NOMO-1 (cell line): ENCODE measurements at regions not wholly inside any gene's neighbourhood (a gene's known extent, or its start where the extent isn't known, plus 50 kb on each side); places are given as distances from the start of the nearest gene placed in this dataset.
"Not testable (repeated sequence)": the region's sequence is repeated elsewhere in the genome, so short reads cannot be mapped to it uniquely, and the experiment has no call there.

Source experiments
- DNase-seq, 2 experiments: peaks; one replicate each; lab custom pipeline; 2025; ENCODE audit not compliant: unreplicated experiment in 2 of 2; lab: John Stamatoyannopoulos, UW

DNA sequence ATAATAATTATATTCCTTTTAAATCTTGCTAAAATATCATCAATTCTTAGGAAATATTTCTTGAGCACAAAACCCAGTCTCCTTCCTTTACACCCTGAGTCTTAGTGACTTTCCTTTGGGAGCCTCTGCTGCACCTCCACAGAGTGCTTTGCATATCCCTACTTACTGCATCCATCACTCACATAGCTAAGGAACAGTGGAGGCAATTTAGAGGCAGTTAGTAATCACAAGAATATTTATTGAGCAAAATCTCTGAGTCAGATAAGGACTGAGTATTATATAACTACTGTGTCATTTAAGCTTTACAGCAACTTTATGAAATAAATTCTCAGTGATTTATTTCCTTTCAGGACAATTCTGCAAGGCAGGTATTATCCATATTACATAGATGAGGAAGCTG is 327.7 kb downstream of the TMX3 start:
- no peak for DNase-seq

DNA sequence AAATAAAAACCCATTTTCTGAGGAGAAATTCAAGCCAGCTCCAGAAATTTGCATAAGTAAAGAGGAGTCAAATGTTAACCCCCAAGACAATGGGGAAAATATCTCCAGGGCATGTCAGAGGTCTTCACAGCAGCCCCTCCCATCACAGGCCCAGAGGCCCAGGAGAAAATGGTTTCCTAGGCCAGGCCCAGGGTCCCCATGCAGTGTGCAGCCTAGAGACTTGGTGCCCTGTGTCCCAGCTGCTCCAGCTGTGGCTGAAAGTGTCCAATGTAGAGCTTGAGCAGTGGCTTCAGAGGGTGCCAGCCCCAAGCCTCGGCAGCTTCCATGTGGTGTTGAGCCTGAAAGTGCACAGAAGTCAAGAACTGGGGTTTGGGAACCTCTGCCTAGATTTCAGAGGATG is 330.9 kb downstream of the TMX3 start:
- DNase-seq = not testable (repeated sequence)

DNA sequence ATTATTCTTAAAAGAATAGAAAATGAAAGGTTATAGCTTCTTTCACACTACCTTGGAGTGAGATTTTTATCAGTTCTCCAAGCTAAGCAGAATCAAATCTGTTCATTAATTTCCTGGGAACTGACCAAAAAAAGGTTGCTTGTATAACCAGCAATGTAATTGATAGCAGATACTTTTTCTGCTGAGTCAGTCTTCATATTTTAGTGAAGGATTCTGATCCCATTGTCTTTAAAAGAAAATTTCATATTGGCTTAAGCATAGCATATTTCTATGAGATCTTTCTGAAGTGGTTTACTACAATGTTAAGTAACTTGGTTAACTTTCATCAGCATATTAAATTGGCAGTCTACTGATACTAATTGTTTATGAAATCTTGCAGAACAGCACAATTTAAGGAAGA is 338.0 kb downstream of the TMX3 start:
- DNase-seq = no peak

DNA sequence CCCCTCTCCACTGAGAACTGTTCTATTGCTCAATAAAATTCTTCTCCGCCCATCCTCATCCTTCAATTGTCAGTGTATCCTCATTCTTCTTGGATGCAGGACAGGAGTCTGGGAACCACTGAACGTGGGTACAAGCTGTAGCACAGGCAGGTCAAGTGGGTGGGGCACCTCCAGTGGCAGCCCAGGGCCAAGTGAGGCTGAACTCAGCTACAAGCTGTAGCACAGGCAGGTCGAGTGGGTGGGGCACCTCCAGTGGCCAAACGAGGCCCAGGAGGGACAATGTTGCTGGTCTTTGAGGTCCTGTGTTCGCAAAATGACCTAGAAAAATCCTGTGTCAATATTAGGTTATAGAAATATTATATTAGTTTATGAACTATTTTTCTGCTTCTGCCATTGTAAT is 352.0 kb downstream of the TMX3 start:
- no peak for DNase-seq

DNA sequence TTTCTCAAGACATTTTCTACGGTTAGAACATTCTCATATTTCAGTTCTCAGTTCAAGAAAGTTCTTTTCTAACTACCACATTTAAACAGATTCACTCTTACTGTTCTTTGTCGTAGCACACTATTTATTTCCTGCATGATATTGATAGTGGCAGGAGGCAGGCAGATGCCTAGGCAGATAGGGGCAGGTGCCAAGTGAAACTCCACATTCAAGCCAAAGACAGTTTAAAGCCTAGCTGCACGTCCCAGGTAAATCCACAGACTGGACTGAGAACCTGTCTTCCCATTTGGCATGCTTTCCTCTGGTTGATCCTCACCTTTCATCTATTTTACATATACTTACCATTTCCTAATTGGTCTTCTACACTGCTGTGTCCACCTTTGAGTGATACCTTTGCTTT is 359.3 kb downstream of the TMX3 start:
- no peak for DNase-seq

DNA sequence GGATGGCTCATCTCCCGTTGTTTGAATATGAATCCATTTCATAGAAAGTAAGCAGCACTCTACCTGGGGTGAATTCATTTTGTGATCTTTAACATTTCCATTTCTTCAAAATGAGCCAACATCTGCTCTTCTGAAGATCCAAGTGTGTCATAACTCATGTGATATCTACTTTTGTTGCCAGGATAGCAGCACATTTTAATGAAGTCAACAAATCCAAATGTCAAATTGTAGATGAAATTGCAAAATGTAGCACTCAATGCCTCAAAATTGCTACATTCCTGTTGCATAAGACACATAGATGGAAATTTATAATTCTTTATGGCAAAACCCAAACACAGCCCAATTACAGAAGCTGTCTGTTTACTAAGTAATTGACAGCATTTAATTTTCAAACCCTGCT is 360.7 kb downstream of the TMX3 start:
- DNase-seq = no peak

DNA sequence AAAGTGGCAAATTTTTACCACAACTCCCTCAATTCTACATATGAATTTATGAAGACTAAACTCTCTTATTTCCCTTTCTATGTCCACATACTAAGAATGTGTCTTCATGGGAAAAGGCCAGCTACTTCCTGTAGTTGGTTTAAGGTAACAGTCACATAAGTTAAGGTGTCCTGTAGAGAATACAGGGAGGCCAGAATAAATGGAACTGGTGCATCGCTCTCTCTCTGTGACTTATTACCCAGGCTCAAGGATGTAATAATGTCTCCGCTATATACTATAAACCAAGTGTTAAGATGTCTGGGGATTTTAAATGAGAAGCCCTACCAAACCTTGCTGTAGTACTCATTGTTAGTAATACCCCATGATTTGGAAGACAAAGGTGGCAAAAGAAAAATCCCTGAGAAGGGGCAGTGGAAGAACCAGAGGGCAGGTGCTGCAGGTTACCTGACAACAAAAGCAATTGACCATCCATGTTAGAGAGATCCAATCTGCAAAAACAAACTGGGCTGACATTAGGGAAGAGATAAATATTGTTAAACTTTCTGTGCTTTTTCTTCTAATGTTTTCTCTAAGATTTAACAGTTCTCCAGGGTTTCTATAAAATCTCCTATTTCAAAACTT is 372.8 kb downstream of the TMX3 start:
- no peak for DNase-seq

DNA sequence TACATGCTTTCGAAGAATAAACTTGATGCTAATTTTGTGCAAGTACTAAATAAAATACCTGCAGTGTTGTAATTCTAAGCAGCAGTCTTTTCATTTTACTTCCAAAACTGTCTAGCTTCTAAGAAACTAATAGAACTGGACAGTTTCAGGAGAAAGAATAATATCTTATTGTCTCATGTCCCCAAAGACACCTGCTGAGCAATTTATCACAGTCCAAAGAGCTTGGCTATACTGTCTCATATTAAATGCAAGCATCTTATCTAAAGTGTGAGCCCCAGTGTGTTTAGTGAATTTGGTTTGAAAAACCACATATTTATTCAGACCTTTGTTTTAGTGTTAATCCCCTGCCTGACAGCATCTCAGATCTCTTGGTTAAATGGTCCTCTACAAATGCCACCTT is 374.3 kb downstream of the TMX3 start:
- DNase-seq = no peak

DNA sequence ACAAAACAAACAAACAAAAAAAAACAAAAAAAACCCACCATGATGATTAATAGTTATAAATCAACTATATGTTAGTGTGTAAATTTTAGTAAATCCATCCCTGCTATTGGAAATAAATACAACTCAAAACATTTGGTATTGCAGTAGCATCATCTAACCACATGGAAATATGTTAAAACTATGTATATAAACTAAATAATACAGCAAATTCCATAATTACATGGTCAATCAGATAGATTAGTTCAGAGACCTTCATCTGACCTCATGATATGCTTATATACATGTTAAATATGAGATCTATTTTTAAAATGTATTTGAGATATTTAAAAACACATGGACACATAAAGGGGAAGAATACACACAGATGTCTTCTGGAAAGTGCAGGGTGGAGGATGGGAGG is 384.2 kb downstream of the TMX3 start:
- no peak for DNase-seq

DNA sequence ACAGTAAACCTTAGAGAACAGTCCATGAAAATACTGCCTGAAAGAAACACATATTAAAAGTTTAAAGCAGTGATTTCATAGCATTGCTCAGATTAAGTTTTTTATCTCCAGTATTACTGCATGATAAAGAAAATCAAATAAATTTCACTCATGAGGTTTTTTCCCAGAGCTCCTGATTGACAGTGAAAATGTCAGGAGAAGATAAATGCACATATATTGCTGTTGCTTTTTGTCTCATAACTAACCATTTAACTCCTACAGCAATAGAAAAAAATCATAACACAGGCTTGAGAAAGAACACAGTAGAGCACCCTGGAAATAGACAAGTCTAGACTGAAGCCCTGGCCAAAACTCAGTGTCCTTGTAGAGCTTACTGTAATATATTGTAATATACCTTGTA is 391.0 kb downstream of the TMX3 start:
- DNase-seq = no peak

DNA sequence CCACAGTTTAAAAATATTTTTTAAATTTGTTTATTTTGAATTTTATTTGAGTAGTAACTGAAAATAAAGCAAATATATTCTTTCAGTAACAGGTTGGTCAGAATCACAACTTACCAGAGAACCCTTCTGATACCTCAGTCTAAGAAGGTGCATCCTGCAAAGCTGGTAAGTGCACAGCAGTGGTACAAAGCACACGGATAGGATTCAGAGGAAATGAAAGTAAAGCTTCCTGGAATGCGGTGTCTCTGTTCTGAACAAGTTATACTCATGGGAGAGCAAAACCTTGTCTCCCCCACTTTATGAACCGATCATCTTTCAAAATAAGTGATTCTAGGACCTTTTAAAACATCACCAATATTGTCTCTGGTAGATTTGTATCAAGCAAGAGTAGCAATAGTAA is 398.3 kb downstream of the TMX3 start:
- no peak for DNase-seq

DNA sequence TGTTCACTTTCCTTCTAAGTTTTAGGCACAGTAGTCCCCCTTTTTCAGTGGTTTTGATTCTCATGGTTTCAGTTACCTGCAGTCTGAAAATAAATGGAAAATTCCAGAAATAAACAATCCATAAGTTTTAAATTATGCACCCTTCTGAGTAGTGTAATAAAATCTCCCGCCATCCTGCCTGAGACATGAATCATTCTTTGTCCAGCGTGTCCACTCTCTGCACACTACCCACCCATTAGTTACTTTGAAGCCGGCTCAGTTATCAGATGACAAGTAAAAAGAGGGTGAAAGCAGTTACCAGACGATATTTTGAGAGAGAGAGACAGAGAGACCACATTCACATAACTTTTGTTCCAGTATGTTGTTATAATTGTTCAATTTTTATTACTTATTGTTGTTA is 400.5 kb downstream of the TMX3 start:
- no peak for DNase-seq

DNA sequence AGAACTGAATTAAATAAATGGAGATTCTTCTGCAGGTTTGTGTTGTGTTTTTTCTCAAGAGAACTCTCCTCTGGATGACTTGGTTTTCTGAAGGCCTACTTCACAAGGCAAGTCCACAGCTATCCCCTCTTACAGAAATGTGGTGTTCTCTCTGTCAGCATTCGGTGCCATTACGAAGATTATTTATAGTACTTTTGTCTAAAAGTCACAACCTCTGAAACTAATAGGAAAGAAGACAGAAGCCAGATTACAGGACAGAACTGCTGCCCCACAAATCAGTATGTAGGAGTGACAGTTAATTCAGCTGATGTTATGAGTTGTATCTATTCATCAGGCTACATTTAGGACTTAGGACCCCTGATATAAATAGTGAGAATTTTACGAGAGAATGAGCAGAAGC is 413.5 kb downstream of the TMX3 start:
- no peak for DNase-seq

DNA sequence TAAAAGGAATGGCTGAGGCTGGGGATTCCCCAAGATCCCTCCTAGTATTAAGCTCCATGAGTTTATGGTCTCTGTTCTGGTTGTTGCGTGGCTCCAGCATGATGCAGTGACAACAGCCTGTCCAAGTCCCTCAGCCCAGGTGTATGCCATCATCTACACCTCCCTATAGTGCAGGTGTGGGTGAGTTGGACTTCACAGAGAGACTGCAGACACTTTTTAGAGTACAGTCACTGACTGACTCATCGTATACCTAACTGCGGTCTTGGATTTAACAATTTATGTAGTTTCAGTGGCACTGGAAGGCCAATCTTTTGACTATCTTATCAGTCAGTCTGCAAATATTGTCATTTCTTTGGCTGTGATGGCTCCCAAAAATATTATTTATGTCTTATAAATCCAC is 415.0 kb downstream of the TMX3 start:
- DNase-seq = no peak

DNA sequence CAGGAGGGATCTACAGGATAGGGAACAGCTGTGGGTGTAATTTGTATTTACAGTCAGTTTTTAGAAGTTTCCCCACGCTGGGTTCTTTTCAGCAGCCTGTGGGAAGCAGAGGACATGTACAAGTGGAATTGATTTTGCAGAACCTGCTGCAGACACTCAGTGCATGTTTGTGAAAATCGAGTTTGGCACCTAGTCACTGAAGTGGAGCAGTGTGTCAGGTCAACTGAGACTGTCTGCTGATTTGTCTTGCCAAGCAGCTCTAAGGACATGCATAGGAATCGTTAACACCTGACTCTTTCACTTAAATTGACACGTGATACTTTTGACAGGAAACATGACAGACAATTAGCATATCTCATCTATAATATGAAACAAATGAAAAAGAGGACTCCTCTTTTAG is 416.6 kb downstream of the TMX3 start:
- DNase-seq = no peak

DNA sequence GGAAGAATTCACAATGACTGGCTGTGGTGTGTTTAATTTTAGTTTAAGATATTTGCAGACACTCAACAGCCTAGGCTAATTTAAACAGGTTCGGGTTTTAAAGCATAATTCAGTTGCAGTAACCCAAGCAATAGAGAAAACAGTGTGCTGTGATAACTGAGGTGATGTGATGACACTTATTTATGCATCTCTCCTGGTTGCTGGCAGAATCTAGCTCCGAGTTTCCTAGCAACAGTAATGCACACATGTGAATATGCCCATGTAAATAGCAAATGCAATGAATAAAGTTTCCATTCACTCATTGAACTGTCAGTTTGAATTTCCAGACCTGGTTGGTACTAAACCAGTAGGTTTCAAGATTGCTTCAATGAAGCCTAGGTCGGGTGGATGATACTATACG is 426.5 kb downstream of the TMX3 start:
- DNase-seq = no peak

DNA sequence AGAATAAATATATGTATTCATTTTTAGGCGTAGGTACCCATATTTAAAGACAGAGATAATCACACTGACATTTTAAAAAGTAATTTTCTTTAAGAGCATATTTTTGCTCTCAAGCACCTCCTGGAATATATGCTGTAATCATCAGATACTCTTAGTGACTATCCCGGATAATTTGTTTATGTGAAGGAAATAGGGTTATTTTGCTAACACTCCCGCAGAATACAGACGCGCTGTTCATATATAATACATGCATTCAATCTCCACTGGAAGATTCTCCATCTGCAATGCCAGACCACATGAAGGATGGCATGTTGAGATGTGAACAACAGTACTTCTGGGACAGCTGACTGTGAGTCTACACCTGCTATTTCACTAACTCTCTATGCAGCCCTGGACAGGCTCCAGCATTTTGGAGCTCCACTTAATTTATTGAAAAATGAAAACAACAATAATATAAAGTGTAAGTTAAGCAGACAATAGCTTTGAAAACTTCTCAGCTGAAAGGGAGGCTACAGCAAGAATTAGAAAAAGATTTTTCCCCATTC is 430.6 kb downstream of the TMX3 start:
- no peak for DNase-seq

DNA sequence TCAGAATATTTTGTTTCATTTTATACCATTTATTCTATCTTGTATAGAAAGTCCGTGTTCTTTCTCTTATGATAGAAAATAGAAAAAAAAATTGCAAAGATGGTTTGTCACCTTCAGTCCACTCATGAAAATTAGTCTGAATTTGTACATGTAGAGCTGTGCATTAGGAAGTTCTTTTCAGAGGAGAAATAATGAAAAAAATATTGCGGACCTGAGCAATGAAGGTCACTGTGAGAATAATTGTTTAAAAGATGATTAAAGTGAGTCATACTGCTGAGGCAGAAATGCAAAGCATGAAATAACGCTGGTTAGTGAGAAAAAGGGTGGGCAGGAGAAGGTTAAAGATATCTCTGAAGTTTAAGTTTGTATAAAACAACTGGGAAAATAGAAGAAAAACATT is 431.1 kb downstream of the TMX3 start:
- DNase-seq = no peak

DNA sequence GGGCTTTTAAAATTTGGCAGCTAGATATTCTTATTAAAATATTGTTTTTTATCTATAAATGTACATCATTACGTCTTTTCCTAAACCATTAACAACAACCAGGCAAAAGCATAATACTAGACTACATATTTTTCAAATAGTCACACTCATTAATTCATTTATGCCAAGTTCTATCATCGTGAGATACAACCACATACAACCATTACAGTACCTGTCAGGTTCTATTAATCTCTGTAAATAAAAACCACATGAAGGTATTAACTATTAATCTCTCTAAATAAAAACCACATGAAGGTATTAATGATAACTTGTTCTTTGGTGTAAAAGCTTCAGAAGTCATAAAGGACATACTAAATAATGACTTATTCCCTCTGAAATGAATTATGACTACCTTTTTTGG is 432.7 kb downstream of the TMX3 start:
- no peak for DNase-seq

DNA sequence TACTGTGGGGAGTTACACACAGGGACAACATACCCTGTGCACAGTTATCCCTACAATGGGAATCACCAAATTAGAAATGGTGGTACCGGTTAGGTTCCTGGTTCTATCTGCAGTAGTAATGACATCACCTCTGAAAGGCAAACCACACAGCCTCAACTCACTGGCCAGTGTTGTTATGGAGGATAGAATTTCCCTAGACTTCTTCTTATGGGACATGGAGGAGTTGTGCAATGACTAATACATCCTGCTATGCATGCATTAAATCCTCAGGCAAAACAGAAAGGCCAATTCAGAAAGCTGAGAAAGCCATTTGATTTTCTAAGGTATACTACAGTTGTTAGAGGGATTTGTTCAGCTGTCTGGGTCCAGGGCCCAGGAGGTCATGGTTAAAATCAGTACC is 439.3 kb downstream of the TMX3 start:
- no peak for DNase-seq

DNA sequence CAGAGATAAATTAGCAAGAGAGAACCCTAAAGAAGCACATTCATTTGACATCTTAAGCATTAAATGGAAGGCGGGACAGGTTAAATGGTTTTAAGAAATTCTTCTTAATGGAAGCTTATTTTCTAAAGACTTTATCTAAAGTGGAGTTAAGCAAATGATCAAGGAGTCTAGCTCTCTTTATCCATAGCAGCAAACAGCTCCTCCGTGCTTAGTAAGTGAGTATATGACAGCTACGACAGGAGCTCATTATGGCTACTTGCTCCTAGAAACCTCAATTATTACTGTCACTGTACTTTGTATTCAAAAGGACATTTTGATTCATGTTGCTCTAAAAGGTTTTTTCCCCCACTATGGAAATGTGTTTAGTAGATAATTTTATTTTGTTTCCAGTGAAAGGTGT is 444.9 kb downstream of the TMX3 start:
- no peak for DNase-seq

DNA sequence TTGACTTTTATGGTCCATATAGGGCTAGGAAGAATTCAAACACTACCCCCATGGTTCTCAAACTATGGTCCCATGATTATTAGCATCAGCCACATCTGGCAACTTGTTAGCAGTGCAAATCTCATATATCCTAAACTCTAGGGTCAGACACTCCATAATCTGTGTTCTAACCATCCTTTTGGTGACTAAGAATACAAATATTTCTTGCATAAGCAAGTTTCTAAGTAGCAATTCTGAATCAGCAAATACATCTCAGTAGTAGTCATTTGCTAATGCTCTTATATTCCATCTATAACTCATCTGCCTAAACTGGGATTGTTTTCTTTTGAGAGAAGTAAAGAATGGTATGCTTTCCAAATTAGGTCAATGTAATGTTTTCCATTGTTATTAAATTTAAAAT is 447.3 kb downstream of the TMX3 start:
- no peak for DNase-seq

DNA sequence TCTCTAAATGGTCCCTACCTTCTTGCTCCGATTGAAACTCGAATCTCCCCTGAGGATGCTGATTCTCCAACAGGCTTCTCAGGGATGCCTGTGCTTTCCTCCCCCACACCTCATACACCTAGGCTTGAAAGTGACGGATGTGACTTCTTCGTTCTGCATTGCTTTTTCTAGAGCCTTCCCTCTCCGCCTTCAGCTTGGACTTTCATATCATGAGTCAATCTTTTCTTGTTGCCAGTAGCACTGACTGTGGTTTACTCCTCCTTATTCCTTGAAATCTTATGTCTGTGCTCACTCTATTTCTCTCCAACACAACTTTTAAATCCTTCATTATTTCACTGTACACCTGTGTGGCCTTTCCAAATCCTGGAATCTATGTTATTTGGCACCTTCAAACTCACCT is 451.4 kb downstream of the TMX3 start:
- DNase-seq = no peak
